ENCODE measurements at regions not wholly inside any gene's neighbourhood (a gene's known extent, or its start where the extent isn't known, plus 50 kb on each side); places are given as distances from the start of the nearest gene placed in this dataset.

DNA sequence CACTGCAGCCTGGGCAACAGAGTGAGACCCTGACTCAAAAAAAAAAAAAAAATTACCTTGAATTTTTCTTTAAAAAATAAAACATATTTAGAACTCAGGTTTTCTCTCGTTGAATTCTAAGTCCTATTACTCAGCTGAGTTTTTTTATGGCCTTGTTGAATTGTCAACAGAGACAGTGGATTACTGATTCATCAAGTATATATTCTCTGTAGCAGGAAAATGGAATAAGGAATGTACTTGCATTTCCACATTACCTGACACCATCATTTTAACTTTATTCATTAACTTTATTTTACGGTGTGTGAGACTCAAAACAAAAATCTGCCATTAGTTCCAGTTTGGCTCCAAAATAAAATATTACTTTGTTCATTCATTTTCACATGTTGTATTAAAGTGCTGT lies 53.8 kb upstream of the APP start:
- no peak for DNase-seq
